ENCODE measurements at regions not wholly inside any gene's neighbourhood (a gene's known extent, or its start where the extent isn't known, plus 50 kb on each side); places are given as distances from the start of the nearest gene placed in this dataset.
"Not testable (repeated sequence)": the region's sequence is repeated elsewhere in the genome, so short reads cannot be mapped to it uniquely, and the experiment has no call there.

- DNase-seq (ENCODE audit: low spot score) = not testable (repeated sequence)
These were observed 163.0 kb downstream of the PMAIP1 start for GRCh38 chr18:60062831-60063230.

GRCh38 chr18:60062396-60062795 is 162.6 kb downstream of the PMAIP1 start:
- DNase-seq (ENCODE audit: low spot score) = no peak

- no peak for DNase-seq (ENCODE audit: low spot score)
These were observed 160.8 kb downstream of the PMAIP1 start for GRCh38 chr18:60060578-60060977.

- no peak for DNase-seq (ENCODE audit: low spot score)
These were observed 160.2 kb downstream of the PMAIP1 start for GRCh38 chr18:60060026-60060425.

- DNase-seq (ENCODE audit: low spot score) = no peak
These were observed 159.4 kb downstream of the PMAIP1 start for GRCh38 chr18:60059216-60059615.

- DNase-seq (ENCODE audit: low spot score) = peak; percentile 95
These were observed 154.0 kb downstream of the PMAIP1 start for GRCh38 chr18:60053747-60054304.

GRCh38 chr18:60050821-60051220 is 151.0 kb downstream of the PMAIP1 start:
- no peak for DNase-seq (ENCODE audit: low spot score)

GRCh38 chr18:60049172-60049571 is 149.4 kb downstream of the PMAIP1 start:
- no peak for DNase-seq (ENCODE audit: low spot score)

- DNase-seq (ENCODE audit: low spot score) = peak; percentile 60
These were observed 147.8 kb downstream of the PMAIP1 start for GRCh38 chr18:60047556-60047955.

- peak; percentile 87 for DNase-seq (ENCODE audit: low spot score)
These were observed 144.7 kb downstream of the PMAIP1 start for GRCh38 chr18:60044290-60045006.

GRCh38 chr18:60040971-60041370 is 141.2 kb downstream of the PMAIP1 start:
- no peak for DNase-seq (ENCODE audit: low spot score)

GRCh38 chr18:60038731-60039130 is 138.9 kb downstream of the PMAIP1 start:
- DNase-seq (ENCODE audit: low spot score) = no peak

GRCh38 chr18:60027397-60027796 is 127.6 kb downstream of the PMAIP1 start:
- no peak for DNase-seq (ENCODE audit: low spot score)

GRCh38 chr18:60024857-60025256 is 125.1 kb downstream of the PMAIP1 start:
- DNase-seq (ENCODE audit: low spot score) = no peak

GRCh38 chr18:60024345-60024744 is 124.5 kb downstream of the PMAIP1 start:
- no peak for DNase-seq (ENCODE audit: low spot score)

GRCh38 chr18:60022671-60023276 is 123.0 kb downstream of the PMAIP1 start:
- no peak for DNase-seq (ENCODE audit: low spot score)

GRCh38 chr18:60021556-60021955 is 121.8 kb downstream of the PMAIP1 start:
- no peak for DNase-seq (ENCODE audit: low spot score)

- no peak for DNase-seq (ENCODE audit: low spot score)
These were observed 120.5 kb downstream of the PMAIP1 start for GRCh38 chr18:60020107-60020925.

- no peak for DNase-seq (ENCODE audit: low spot score)
These were observed 119.7 kb downstream of the PMAIP1 start for GRCh38 chr18:60019463-60019840.

GRCh38 chr18:60018618-60019462 is 119.0 kb downstream of the PMAIP1 start:
- DNase-seq (ENCODE audit: low spot score) = no peak

GRCh38 chr18:60018134-60018533 is 118.3 kb downstream of the PMAIP1 start:
- DNase-seq (ENCODE audit: low spot score) = not testable (repeated sequence)

GRCh38 chr18:60017371-60017770 is 117.6 kb downstream of the PMAIP1 start:
- DNase-seq (ENCODE audit: low spot score) = no peak
